Heart left ventricle (tissue), 16 donors: ENCODE measurements at regions not wholly inside any gene's neighbourhood (a gene's known extent, or its start where the extent isn't known, plus 50 kb on each side); places are given as distances from the start of the nearest gene placed in this dataset.

Source experiments
- ATAC-seq, 4 donors: fragments of 200-7000 bp; cut with Tn5 transposase; one replicate each; pipeline ENCODE4 v1.9.1; 2020 to 2022; ENCODE audit warnings: moderate library complexity in 4 of 4, mild to moderate bottlenecking in 3 of 4, moderate number of reproducible peaks in 1 of 4
- DNase-seq, 5 donors: peaks; one replicate each; pipeline ENCODE4 v3.0.0-alpha.2; 2020
- H3K27ac ChIP-seq, 12 donors: fragments of 200-600 bp; sonication (generic) in 4 of 12; one replicate each; pipeline versions ENCODE4 v1.5.0 to v1.8.0; 2016 to 2022; ENCODE audit warnings: mild to moderate bottlenecking in 2 of 12
- H3K27me3 ChIP-seq, 9 donors: fragments of 200-600 bp; sonication (generic) in 2 of 9; one replicate each; pipeline versions ENCODE4 v1.5.1 to v1.8.0; 2016 to 2022; ENCODE audit warnings: mild to moderate bottlenecking in 3 of 9
- H3K36me3 ChIP-seq, 9 donors: fragments of 200-600 bp; sonication (generic) in 2 of 9; one replicate each; pipeline versions ENCODE4 v1.5.0 to v1.8.0; 2018 to 2022; ENCODE audit warnings: mild to moderate bottlenecking in 2 of 9
- H3K4me1 ChIP-seq, 12 donors: fragments of 200-600 bp; sonication (generic) in 4 of 12; one replicate each; pipeline versions ENCODE4 v1.5.0 to v1.8.0; 2016 to 2022; ENCODE audit warnings: mild to moderate bottlenecking in 3 of 12
- H3K4me3 ChIP-seq, 12 donors: fragments of 200-600 bp; sonication (generic) in 4 of 12; one replicate each; pipeline versions ENCODE4 v1.5.0 to v1.8.0; 2017 to 2022; ENCODE audit warnings: mild to moderate bottlenecking in 9 of 12, moderate library complexity in 4 of 12
- H3K9me3 ChIP-seq, 12 donors: fragments of 200-600 bp; sonication (generic) in 4 of 12; one replicate each; pipeline versions ENCODE4 v1.5.0 to v1.8.0; 2016 to 2022; ENCODE audit warnings: mild to moderate bottlenecking in 1 of 12
- POLR2A ChIP-seq, 2 donors: fragments of 450-650 bp; IDR thresholded peaks; one replicate each; pipeline ENCODE4 v1.6.1; 2017; ENCODE audit warnings: antibody characterized with exemption in 2 of 2, mild to moderate bottlenecking in 2 of 2, moderate library complexity in 2 of 2
- WGBS, 4 donors: extraction: QIAGEN DNeasy Blood & Tissue Kit in 2 of 4; methylation state at CpG; one replicate each; pipeline versions ENCODE4 v1.1.5 to v1.1.7; 2013 to 2018; 5-methylcytosine and 5-hydroxymethylcytosine counted together
- intact Hi-C, 10 donors: fragments of 100-400 bp; cut with DNase I; formaldehyde crosslinking; loops; one replicate each; pipeline versions ENCODE4 v1.11.1 to v1.14.2; 2022
- TF ChIP-seq, protein P1 (sequence below), 12 donors: fragments of 200-600 bp; sonication (generic) in 4 of 12; IDR thresholded peaks; one replicate each; pipeline versions ENCODE4 v1.5.0 to v1.8.0; 2018 to 2022; ENCODE audit warnings: antibody characterized with exemption in 12 of 12, mild to moderate bottlenecking in 5 of 12
- donor health status: ischemic (EF 13 %, LVEDD 7.1; RV severe dilation, severe dysfunction).
- donor health status: healthy with polysubstance abuse.
- donor health status: DM: no; HTN: yes; CAD: no.
- donor health status: DM: no; HTN: no; CAD: no.
- donor health status: ischemic (EF 25% LVEDD 6.9; RV normal size, moderate dysfunction).
- donor health status: ischemic (EF 25% LVEDD 5.7; RV mildly dilated, moderate dysfunction).
- donor health status: healthy.
- donor health status: DM: yes; HTN: yes; CAD: no.
- donor health status: ischemic (EF 35%, LVEDD 5.7; RV mildly dilated, moderate dysfunction).
- donor health status: nonischemic (EF 11% LVEDD 7.7; RV severe dilation, severe dysfunction).
- donor health status: DM: yes; HTN: yes; CAD: no.
- donor health status: PGD.
- donor health status: ischemic (EF 29% LVEDD 5.4; RV normal size, mild dysfunction).
- donor health status: nonischemic (EF 23%, LVEDD 6.1; RV moderate dilation, normal function).

DNA sequence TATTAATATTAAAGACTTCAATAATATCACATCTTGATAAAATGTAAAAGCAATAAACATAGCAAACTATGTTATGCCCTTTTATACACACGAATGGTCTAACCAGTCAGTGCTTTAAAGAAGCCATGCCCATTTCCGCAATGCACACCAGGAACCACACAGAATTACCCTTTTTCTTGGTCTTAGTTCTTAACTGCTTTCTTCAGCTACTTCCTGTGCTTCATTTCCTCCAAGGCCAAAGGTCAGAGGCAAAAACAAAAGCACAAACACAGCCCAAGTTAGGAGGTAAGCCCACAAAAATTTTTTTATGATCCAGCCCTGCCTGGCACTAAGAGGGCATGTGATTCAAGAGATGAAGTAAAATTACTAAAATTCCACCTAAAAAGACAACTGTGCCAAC, 267.2 kb downstream of the FBXO15 start:
- ATAC-seq (no peak), DNase-seq (no peak)
- intact Hi-C loops, result no loop called here
- H3K27ac ChIP-seq, result no peak overlapping the region
- TF ChIP-seq POLR2A (IDR thresholded peaks at IDR 0.05), result no peak
- TF ChIP-seq, protein P1, sequence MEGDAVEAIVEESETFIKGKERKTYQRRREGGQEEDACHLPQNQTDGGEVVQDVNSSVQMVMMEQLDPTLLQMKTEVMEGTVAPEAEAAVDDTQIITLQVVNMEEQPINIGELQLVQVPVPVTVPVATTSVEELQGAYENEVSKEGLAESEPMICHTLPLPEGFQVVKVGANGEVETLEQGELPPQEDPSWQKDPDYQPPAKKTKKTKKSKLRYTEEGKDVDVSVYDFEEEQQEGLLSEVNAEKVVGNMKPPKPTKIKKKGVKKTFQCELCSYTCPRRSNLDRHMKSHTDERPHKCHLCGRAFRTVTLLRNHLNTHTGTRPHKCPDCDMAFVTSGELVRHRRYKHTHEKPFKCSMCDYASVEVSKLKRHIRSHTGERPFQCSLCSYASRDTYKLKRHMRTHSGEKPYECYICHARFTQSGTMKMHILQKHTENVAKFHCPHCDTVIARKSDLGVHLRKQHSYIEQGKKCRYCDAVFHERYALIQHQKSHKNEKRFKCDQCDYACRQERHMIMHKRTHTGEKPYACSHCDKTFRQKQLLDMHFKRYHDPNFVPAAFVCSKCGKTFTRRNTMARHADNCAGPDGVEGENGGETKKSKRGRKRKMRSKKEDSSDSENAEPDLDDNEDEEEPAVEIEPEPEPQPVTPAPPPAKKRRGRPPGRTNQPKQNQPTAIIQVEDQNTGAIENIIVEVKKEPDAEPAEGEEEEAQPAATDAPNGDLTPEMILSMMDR (IDR thresholded peaks at IDR 0.05), result no peak
- WGBS, 4 donors, result 73 to 81% (median 77%) methylated on average over 2 of the region's 2 CpGs
- no peaks in the 10 kb centered on the region for H3K4me1 ChIP-seq
- no peaks in the 10 kb centered on the region for H3K27me3 ChIP-seq
- H3K36me3 ChIP-seq, result no peaks in the 10 kb centered on the region
- no peak overlapping the region for H3K4me3 ChIP-seq
- no peaks in the 10 kb centered on the region for H3K9me3 ChIP-seq

- Histone ChIP-seq H3K4me3 (no peak overlapping the region), H3K4me1 (no peaks in the 10 kb centered on the region), H3K9me3 (no peaks in the 10 kb centered on the region), H3K36me3 (no peaks in the 10 kb centered on the region), H3K27me3 (no peaks in the 10 kb centered on the region), H3K27ac (no peak overlapping the region)
- ATAC-seq (no peak), DNase-seq (no peak)
- TF ChIP-seq POLR2A (IDR thresholded peaks at IDR 0.05), result no peak
- TF ChIP-seq, protein P1 (IDR thresholded peaks at IDR 0.05), result no peak
- intact Hi-C loops, result no loop called here
- WGBS, 4 donors, result 48 to 54% (median 51%) methylated on average over 2 of the region's 2 CpGs
These were observed 267.9 kb downstream of the FBXO15 start for GRCh38 chr18:73879766-73880165.

GRCh38 chr18:73879328-73879727, 268.3 kb downstream of the FBXO15 start:
- no peak overlapping the region for H3K27ac ChIP-seq
- no peaks in the 10 kb centered on the region for H3K36me3 ChIP-seq
- H3K9me3 ChIP-seq, result no peaks in the 10 kb centered on the region
- intact Hi-C loops, result no loop called here
- WGBS, 4 donors, result 24 to 33% (median 30%) methylated on average over 1 of the region's 1 CpG
- DNase-seq, result no peak
- H3K4me1 ChIP-seq, result no peaks in the 10 kb centered on the region
- no peak overlapping the region for H3K4me3 ChIP-seq
- no peak for TF ChIP-seq POLR2A (IDR thresholded peaks at IDR 0.05)
- TF ChIP-seq, protein P1 (IDR thresholded peaks at IDR 0.05), result no peak
- no peaks in the 10 kb centered on the region for H3K27me3 ChIP-seq
- ATAC-seq, result no peak

DNA sequence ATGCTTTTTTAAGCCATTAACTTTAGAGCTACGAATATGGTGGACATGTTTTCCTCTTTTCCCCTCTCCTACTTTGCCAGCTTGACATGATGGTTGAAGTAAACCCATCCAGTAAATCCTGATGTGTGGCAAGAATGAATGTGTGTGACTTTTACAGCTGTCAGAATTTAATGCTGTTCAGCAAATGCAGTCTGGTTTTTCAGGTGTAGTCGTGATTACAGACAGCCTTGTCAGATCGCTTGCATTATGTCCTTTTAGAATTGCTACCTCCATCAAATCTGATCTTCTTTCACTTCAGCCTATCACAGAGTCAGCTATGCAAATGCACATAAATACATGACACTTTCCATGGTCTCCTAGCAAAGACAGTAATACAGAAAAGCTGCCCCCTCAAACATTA, 278.5 kb downstream of the FBXO15 start:
- Histone ChIP-seq H3K4me3 (no peak overlapping the region), H3K27me3 (no peaks in the 10 kb centered on the region), H3K9me3 (no peaks in the 10 kb centered on the region), H3K36me3 (no peaks in the 10 kb centered on the region), H3K4me1 (no peaks in the 10 kb centered on the region), H3K27ac (no peak overlapping the region)
- DNase-seq (no peak), ATAC-seq (no peak)
- WGBS, 4 donors, result 76 to 86% (median 84%) methylated on average over 3 of the region's 3 CpGs
- intact Hi-C loops, result no loop called here
- TF ChIP-seq POLR2A (IDR thresholded peaks at IDR 0.05), result no peak
- TF ChIP-seq, protein P1 (IDR thresholded peaks at IDR 0.05), result no peak
